IPS-18a (cell line): ENCODE measurements at regions not wholly inside any gene's neighbourhood (a gene's known extent, or its start where the extent isn't known, plus 50 kb on each side); places are given as distances from the start of the nearest gene placed in this dataset.

ENCODE experiments used
- H3K27ac ChIP-seq: one replicate; pipeline ENCODE4 v1.5.1; 2013; ENCODE audit warnings: low read length
- H3K27me3 ChIP-seq: one replicate; pipeline ENCODE4 v1.6.1; 2013; ENCODE audit warnings: mild to moderate bottlenecking, low read length; ENCODE audit not compliant: control insufficient read depth, insufficient read depth
- H3K36me3 ChIP-seq: one replicate; pipeline ENCODE4 v1.6.1; 2013; ENCODE audit warnings: low read depth, low read length; ENCODE audit not compliant: control insufficient read depth
- H3K4me1 ChIP-seq: one replicate; pipeline ENCODE4 v1.6.1; 2013; ENCODE audit warnings: low read depth, low read length; ENCODE audit not compliant: control insufficient read depth
- H3K4me3 ChIP-seq: one replicate; pipeline ENCODE4 v1.5.1; 2013; ENCODE audit warnings: low read length
- H3K9ac ChIP-seq: one replicate; pipeline ENCODE4 v1.6.1; 2013; ENCODE audit warnings: mild to moderate bottlenecking, low read length, moderate library complexity
- H3K9me3 ChIP-seq: one replicate; pipeline ENCODE4 v1.6.1; 2013; ENCODE audit warnings: low read depth, low read length; ENCODE audit not compliant: control insufficient read depth

GRCh38 chr6:18561037-18561750 is 174.0 kb downstream of the RNF144B start:
- Histone ChIP-seq H3K36me3 (no peaks in the 10 kb centered on the region), H3K9me3 (no peaks in the 10 kb centered on the region), H3K9ac (no peak overlapping the region), H3K4me3 (no peak overlapping the region), H3K27me3 (no peaks in the 10 kb centered on the region), H3K27ac (no peak overlapping the region), H3K4me1 (no peaks in the 10 kb centered on the region)

- Histone ChIP-seq H3K27ac (no peak overlapping the region), H3K9ac (no peak overlapping the region), H3K36me3 (no peaks in the 10 kb centered on the region), H3K27me3 (no peaks in the 10 kb centered on the region), H3K4me3 (no peak overlapping the region), H3K4me1 (no peaks in the 10 kb centered on the region), H3K9me3 (no peaks in the 10 kb centered on the region)
These were observed 175.6 kb downstream of the RNF144B start for GRCh38 chr6:18562726-18563125.

- Histone ChIP-seq H3K27ac (no peak overlapping the region), H3K4me1 (no peaks in the 10 kb centered on the region), H3K27me3 (no peaks in the 10 kb centered on the region), H3K9me3 (no peaks in the 10 kb centered on the region), H3K4me3 (no peak overlapping the region), H3K36me3 (no peaks in the 10 kb centered on the region), H3K9ac (no peak overlapping the region)
These were observed 177.6 kb downstream of the RNF144B start for GRCh38 chr6:18564775-18565174.

DNA sequence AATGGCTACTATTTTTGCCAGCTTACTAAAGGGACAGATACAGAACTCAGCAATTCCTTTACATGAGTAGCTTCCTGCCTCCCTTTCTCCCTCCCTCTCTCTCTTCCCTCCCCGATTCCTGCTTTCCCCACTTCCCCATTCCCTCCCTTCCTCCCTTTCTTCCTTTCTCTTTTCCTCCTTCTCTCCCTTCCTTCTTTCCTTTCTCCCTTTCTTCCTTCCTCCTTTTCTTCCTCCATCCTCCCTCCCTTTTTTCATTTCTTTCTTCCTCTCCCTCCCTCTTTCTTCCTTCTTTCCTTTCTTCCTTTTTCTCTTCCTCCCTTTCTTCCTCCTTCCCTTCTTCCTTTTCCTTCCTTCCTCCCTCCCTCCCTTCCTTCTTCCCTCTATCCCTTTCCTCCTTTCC is 178.1 kb downstream of the RNF144B start:
- H3K27ac ChIP-seq, result no peak overlapping the region
- no peak overlapping the region for H3K9ac ChIP-seq
- H3K4me1 ChIP-seq, result no peaks in the 10 kb centered on the region
- H3K36me3 ChIP-seq, result no peaks in the 10 kb centered on the region
- H3K27me3 ChIP-seq, result no peaks in the 10 kb centered on the region
- H3K9me3 ChIP-seq, result no peaks in the 10 kb centered on the region
- H3K4me3 ChIP-seq, result no peak overlapping the region

DNA sequence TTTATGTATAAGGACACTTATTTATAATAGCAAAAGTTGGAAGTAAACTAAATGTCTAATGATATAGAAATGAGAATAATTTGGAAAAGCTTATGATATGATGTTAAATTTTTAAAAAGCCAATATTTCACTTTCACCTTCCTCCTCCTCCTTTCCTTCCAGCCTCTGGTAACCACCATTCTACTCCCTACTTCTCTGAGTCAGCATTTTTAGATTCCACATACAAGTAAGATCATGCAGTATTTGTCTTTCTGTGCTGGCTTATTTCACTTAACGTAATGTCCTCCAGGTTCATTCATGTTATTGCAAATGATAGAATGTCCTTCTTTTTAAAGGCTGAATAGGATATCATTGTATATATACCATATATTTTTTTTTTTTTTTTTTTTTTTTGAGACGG is 180.2 kb downstream of the RNF144B start:
- H3K9me3 ChIP-seq, result no peaks in the 10 kb centered on the region
- H3K36me3 ChIP-seq, result no peaks in the 10 kb centered on the region
- H3K27me3 ChIP-seq, result no peaks in the 10 kb centered on the region
- no peaks in the 10 kb centered on the region for H3K4me1 ChIP-seq
- no peak overlapping the region for H3K4me3 ChIP-seq
- no peak overlapping the region for H3K27ac ChIP-seq
- H3K9ac ChIP-seq, result no peak overlapping the region

DNA sequence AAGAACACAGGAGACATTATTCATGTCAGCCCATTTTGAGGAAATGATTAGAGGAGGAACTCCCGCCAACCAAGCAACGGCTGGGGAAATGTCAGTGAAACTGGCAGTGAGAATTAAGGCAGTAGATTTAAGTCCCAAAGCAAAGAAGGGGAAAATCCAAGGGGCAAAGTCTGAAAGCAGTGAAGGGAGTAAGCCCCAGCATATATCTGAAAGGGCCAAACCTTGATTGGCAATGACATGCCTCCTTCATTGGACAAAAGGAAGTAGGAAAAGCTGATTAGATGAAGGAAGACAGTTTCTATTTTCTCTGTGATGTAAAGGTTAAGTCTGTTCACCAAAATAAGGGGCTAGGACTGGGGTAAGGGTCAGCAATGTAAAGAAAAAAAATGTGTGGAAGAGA is 190.3 kb downstream of the RNF144B start:
- H3K36me3 ChIP-seq, result no peaks in the 10 kb centered on the region
- H3K27ac ChIP-seq, result no peak overlapping the region
- no peaks in the 10 kb centered on the region for H3K27me3 ChIP-seq
- no peaks in the 10 kb centered on the region for H3K4me1 ChIP-seq
- no peaks in the 10 kb centered on the region for H3K9me3 ChIP-seq
- no peak overlapping the region for H3K4me3 ChIP-seq
- no peak overlapping the region for H3K9ac ChIP-seq

GRCh38 chr6:18579166-18579565 is 192.0 kb downstream of the RNF144B start:
- Histone ChIP-seq H3K36me3 (no peaks in the 10 kb centered on the region), H3K4me1 (no peaks in the 10 kb centered on the region), H3K9me3 (no peaks in the 10 kb centered on the region), H3K27me3 (no peaks in the 10 kb centered on the region), H3K4me3 (no peak overlapping the region), H3K27ac (no peak overlapping the region), H3K9ac (no peak overlapping the region)

DNA sequence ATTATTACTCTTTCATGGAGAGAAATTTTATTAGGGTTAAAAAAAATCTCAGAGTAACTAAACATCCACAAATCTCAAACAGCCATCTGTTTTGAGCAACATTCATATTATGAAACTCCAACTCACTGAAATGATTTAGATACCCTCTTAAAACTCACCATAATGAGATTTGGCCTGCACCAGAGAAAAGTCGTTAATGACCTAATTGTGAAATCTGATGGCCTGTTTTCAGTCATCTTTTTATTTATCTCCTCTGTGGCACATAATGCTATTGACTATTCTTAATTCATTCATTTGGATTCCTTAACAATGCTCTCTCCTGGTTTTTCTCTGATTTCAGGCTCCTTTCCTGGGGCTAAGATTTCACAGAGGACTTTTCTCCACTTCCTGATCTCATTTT is 192.7 kb downstream of the RNF144B start:
- Histone ChIP-seq H3K9me3 (no peaks in the 10 kb centered on the region), H3K4me1 (no peaks in the 10 kb centered on the region), H3K36me3 (no peaks in the 10 kb centered on the region), H3K27me3 (no peaks in the 10 kb centered on the region), H3K27ac (no peak overlapping the region), H3K9ac (no peak overlapping the region), H3K4me3 (no peak overlapping the region)

- Histone ChIP-seq H3K9ac (no peak overlapping the region), H3K36me3 (no peaks in the 10 kb centered on the region), H3K9me3 (no peaks in the 10 kb centered on the region), H3K4me3 (no peak overlapping the region), H3K4me1 (no peaks in the 10 kb centered on the region), H3K27me3 (no peaks in the 10 kb centered on the region), H3K27ac (no peak overlapping the region)
These were observed 197.2 kb downstream of the RNF144B start for GRCh38 chr6:18584372-18584771.

DNA sequence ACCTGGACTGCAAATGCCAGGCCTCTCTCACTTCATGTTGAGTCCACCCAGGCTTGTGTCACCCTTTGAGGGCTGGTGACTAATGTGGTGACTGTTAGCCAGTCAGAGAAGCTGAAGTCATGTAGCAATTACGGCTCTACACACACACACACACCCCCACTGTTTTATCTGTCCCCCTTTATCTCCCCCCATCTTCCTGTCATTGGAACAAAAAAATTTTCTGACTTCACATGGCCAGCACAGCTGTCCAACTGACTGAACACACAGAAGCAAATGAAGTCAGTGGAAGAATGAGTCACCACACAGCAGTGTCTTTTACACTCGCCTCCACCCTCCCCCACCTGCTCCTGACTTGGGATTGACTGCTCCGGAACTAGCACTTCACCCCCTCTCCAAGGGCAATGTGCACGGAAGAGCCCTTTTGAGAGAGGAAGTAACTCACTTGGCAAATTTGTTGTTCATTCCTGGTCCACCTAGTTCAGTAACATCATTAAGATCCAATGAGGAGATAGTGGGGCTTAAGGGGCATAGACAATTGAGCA is 198.0 kb downstream of the RNF144B start:
- Histone ChIP-seq H3K4me1 (no peaks in the 10 kb centered on the region), H3K27ac (no peak overlapping the region), H3K4me3 (no peak overlapping the region), H3K36me3 (no peaks in the 10 kb centered on the region), H3K27me3 (no peaks in the 10 kb centered on the region), H3K9ac (no peak overlapping the region), H3K9me3 (no peaks in the 10 kb centered on the region)

DNA sequence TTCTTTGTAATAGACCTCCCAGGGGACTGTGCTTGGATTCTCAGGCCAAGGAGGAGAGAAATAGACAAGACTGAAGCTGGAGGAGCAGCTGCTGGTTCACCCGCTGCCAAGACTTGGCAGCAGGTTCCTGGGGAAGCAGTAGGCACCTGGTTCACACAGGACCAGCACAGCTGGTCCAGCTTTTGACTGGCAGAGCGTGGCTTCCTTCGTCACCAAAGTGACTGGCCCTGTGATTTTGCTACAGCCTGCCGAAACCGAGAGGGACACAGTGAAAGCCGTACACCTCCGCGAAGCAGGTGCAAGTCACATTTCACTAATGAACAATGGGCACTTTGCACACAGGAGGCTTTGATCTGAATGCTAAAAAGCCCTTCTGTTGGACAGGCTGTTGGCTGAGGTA is 199.0 kb downstream of the RNF144B start:
- Histone ChIP-seq H3K27ac (no peak overlapping the region), H3K4me3 (no peak overlapping the region), H3K9me3 (no peaks in the 10 kb centered on the region), H3K9ac (no peak overlapping the region), H3K27me3 (no peaks in the 10 kb centered on the region), H3K36me3 (no peaks in the 10 kb centered on the region), H3K4me1 (no peaks in the 10 kb centered on the region)

- H3K9me3 ChIP-seq, result no peaks in the 10 kb centered on the region
- H3K27ac ChIP-seq, result no peak overlapping the region
- no peak overlapping the region for H3K9ac ChIP-seq
These were observed 208.8 kb downstream of the RNF144B start for GRCh38 chr6:18595774-18596530.

More at GRCh38 chr6:18595774-18596530, 208.8 kb downstream of the RNF144B start:
- no peak overlapping the region for H3K4me3 ChIP-seq
- no peaks in the 10 kb centered on the region for H3K27me3 ChIP-seq
- H3K4me1 ChIP-seq, result no peaks in the 10 kb centered on the region
- H3K36me3 ChIP-seq, result no peaks in the 10 kb centered on the region
